Left forelimb (tissue), 1 donor: ENCODE measurements at regions not wholly inside any gene's neighbourhood (a gene's known extent, or its start where the extent isn't known, plus 50 kb on each side); places are given as distances from the start of the nearest gene placed in this dataset.

ENCODE experiments used
- DNase-seq: peaks from one replicate; pipeline ENCODE4 v3.0.0-alpha.2; 2018; ENCODE audit warnings: low spot score

- DNase-seq = no peak
These were observed 185.7 kb upstream of the KLHL29 start for GRCh38 chr2:23199115-23199918.

DNA sequence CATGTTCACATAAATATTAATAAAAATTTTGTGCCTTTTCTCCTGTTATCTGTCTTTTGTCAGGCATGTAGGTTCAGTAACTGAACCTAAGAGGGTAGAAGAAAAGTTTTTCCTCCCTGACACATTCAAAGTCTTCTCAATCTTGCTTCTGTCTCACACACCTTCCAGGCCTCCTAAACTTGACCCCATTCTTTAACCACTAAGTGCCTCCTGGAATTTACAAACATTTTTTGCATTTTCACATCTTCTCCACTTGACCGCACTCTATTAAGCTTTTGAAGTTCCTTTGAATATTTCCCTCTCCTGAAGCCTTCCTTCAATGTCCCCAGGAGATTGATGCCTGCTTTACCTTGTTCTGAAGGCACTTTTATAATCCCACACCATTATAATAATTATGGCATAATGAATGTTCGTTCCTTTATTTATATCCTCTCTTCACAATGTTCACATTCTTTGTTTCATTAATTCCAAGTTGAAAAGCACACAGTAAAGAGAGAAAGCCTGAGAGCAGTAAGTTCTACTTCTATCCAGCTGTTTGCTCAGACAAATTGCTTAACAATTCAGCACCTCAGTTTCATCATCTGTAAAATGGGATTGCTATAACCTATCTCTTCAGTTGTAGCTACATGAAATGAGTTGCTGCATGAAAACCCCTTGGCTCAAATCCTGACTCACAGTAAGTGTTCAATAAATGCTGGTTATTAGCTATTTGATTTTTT lies 184.8 kb upstream of the KLHL29 start:
- DNase-seq = no peak

DNA sequence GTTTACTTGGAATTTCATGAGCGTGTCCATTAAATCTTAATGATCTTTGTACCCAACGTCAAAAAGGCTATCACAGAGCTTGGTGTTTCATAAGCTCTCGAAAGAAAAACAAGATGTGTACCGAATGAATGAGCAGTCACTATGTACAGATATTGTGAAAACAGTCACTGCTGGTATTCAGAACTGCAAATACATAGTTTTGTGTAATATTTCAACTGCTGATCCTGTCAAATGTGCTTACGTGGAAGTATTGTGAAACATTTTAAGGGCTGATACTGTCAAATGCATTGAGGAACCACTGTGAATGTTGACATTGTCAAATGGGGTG lies 184.2 kb upstream of the KLHL29 start:
- no peak for DNase-seq

DNA sequence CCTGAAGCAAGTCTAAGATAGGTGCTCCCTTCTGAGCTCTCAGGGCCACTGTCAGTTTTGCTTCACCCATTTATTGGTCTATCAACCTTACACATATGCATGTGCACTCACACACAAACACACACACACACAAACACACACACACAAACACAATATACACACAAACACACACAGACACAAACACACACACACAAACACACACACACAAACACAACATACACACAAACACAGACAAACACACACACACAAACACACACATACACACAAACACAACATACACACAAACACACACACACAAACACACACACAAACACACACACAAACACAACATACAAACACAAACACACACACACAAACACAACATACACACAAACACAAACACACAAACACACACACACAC lies 181.6 kb upstream of the KLHL29 start:
- no peak for DNase-seq

DNA sequence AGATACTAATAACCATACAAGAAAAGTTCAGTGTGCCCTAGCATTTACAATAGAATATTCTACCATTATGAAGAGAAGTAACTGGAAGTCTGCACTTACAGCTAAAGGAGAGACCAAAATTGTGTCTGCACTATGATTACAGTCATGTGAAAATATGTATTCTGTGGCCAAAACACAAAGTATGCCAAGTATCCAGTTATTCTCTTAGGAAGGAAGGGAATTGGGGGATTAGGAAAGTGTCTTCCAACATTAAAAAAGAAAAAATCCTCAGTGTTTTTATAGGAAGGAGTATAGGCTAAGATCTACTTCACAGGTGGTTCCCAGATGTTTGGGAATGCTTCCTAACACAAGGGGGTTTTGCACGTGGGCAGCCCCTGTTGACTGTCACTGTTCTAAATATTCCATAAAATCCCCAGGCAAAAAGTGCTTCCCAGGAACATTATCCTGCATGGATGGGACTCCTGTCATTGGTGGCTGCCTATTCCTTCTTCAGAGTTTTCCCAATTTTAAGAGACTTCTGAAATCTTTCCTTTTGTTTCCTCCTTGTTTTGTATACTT lies 180.2 kb upstream of the KLHL29 start:
- DNase-seq = peak; percentile 22

- DNase-seq = no peak
These were observed 178.3 kb upstream of the KLHL29 start for GRCh38 chr2:23206650-23207049.

- peak; percentile 28 for DNase-seq
These were observed 177.1 kb upstream of the KLHL29 start for GRCh38 chr2:23207871-23208270.

GRCh38 chr2:23208339-23208738 lies 176.6 kb upstream of the KLHL29 start:
- DNase-seq = peak; percentile 1

GRCh38 chr2:23209059-23209458 lies 175.9 kb upstream of the KLHL29 start:
- no peak for DNase-seq

GRCh38 chr2:23211987-23212583 lies 172.9 kb upstream of the KLHL29 start:
- DNase-seq = no peak

DNA sequence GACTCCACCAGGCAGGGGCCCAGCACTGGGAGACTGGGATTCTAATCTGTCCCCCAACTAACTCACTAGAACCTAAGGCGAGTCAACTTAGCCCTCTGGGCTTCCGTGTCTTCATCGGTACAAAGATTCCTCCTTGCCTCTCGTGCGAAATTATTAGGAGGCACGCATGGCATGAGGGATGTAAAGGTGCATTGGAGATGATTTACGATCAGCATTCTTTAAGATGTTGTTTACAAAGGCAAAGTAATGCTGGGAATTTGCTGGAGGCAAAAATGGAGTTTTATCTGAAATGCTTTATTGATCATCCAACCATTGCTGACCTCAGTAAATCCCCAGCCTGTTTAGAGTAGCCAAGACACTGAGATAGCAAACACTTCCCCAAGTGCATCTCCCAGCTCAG lies 171.8 kb upstream of the KLHL29 start:
- DNase-seq = no peak

DNA sequence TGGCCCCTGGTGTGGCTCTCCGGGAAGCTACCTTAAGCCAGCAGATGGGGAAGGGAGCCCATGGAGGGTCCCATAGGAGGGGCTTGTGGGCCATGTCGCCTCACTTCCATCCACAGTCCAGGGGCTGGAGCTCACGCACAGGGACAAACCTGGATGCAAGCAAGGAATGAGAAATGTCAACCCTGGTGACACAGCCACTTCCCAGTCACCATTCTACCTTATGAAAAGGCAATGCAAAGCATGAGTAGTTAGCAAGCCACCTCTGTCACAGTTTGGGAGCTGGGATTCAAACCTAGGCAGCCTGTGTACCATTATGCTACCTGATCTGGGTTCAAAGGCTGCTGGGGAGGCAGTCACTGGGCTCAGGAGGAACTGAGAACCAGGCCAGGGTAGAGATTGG lies 170.0 kb upstream of the KLHL29 start:
- DNase-seq = peak; percentile 33

GRCh38 chr2:23219666-23220065 lies 165.3 kb upstream of the KLHL29 start:
- DNase-seq = no peak

DNA sequence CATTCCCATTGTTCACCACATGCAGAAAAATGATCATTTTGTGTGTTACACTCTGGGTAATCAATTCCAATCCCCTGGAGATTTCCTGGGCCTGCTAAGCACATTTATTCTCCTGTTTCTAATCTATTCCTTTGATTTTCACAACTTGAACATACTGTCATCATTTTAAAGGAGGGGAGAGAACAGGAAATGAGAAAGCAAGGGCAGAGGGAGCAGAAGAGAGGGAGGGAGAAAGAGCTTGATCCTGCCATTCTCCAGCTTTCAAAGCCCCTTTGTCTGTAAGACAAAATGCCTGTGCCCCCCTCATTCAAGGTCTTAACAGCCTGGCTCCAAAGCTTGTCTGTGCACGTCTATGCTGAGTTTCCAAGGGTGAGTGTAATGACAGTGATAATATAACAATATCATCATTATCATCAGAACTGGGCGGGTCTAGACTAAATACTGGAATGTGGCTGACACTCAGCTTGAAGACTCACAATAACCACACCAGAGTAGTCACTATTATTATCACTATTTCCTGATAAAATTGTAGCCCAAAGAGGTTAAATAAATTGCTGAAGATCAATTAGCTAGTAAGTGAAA lies 164.4 kb upstream of the KLHL29 start:
- no peak for DNase-seq

GRCh38 chr2:23221236-23221635 lies 163.7 kb upstream of the KLHL29 start:
- DNase-seq = no peak

DNA sequence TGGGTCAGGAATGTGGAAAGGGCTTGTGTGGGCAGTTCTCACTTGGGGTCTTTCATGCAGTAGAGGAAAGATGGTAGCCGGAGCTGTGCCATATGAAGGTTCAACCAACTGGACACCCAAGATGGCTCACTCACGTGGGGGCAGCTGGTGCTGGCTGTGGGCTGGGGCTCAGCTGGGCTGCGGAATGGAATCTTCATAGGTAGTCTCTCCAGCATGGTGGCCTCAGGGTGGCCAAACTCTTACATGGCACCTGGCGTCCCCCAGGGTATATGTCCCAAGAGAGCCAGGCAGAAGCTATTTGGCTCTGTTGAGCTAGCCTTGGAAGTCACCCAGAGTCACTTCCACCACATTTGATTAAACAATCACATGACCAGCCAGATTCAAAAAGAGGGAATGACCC lies 163.1 kb upstream of the KLHL29 start:
- no peak for DNase-seq

DNA sequence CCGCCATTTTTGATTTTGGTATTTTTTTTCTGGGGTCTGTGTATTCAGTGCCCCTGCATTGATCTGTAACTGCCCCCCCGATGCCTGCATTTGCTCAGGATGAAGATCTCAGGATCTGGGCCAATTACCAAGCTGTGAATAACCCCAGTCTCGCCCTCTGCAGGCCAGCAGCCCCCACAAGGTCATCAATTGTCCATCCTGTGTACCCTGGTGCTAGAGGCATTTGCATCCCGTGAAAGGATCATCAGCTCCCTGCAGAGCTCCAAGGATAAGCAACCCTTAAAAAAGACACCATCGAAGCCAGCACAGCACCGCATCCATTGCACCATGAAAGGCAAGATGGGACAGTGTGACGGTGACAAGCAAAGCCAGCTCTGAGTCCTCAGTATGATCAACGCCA lies 154.1 kb upstream of the KLHL29 start:
- DNase-seq = no peak

DNA sequence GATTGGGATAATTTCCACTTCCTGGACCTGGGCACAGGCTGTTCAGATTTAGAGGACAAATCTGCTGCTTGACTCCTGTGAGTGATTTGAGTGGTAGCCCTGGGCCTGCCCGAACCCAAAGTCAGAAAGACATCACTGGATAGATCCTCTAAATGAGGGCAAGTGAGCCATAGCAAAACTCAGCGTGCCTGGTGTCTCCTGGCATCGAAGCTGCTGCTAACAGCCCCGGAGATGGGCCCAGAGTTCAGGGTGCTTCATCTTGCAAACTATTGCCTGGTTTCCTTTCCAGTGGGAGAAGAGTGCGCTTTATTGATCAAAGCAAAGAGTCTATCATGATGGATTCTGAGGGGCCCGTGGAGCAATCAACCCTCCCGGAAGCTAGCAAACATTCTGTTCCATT lies 153.1 kb upstream of the KLHL29 start:
- no peak for DNase-seq

- no peak for DNase-seq
These were observed 149.7 kb upstream of the KLHL29 start for GRCh38 chr2:23235292-23235691.

GRCh38 chr2:23235736-23236135 lies 149.2 kb upstream of the KLHL29 start:
- no peak for DNase-seq

DNA sequence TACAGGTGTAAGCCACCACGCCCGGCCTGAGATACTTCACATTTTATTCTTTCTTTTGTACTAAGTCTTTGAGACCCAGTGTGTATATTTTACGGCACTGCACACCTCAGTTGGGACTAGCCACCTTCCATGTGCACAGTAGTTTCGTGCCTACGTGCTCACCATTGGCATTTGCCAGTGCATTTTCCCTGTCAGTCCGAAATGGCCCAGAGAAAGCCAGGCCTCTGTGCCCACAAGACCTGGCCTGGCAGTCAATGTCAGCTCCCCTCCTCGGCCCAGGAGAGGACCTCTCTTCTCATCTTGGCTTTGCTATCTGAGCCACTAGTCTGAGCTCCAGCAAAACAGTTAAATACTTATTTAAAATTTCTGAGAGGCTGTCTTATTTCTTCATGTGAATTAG lies 147.8 kb upstream of the KLHL29 start:
- no peak for DNase-seq

DNA sequence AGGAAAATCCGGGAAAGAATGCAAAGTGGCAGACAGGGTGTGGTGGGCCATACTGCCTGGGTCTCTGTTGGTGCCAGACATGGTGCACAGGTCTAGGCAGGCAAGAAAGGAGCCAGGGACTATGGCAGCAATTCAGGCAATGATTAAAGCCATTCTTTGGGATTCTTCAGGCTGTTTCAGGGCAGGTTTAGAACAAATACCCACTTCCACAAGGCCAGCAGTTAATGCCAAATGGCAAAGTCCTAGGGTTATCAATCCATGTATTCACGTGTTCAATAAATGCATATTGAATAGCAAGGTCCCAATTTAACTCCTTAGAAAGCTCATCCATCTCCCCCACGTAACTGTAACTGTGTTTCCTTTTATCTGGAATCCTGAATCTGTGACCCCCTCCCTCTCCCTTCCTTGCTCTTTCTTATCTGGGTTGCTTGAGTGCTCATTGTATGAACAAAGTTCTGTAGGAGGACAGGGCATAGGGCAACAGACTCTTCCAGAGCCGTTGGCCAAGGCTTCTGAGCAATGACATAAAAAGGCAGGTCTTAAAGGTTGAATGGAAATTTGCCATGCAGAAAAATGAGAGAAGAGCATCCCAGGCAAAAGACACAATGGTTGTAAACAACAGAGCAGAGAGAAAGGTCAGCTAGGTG lies 146.8 kb upstream of the KLHL29 start:
- no peak for DNase-seq
